Activated CD8-positive, alpha-beta memory T cell treated with anti-CD3 and anti-CD28 coated beads for 1 hour (primary cell): ENCODE measurements at regions not wholly inside any gene's neighbourhood (a gene's known extent, or its start where the extent isn't known, plus 50 kb on each side); places are given as distances from the start of the nearest gene placed in this dataset.

ENCODE experiments used
- DNase-seq, 2 donors: peaks; one replicate each; pipeline ENCODE4 v3.0.0-alpha.2; 2020; ENCODE audit warnings: low read depth in 1 of 2; ENCODE audit errors: extremely low read depth in 1 of 2

- DNase-seq = no peak
These were observed 49.9 kb upstream of the LMCD1 start for GRCh38 chr3:8451696-8452095.
